HG03025 (cell line): ENCODE measurements at regions not wholly inside any gene's neighbourhood (a gene's known extent, or its start where the extent isn't known, plus 50 kb on each side); places are given as distances from the start of the nearest gene placed in this dataset.

Experiments used
- ATAC-seq: cut with Tn5 transposase; IDR thresholded peaks from one replicate; pipeline ENCODE4 v1.9.1; 2021; ENCODE audit warnings: mild to moderate bottlenecking, moderate library complexity; ENCODE audit not compliant: unreplicated experiment, low FRiP score

GRCh38 chr10:21334891-21335696, 190.4 kb downstream of the SKIDA1 start:
- no peak for ATAC-seq

- ATAC-seq: no peak
Observed at GRCh38 chr10:21330628-21331020, 194.9 kb downstream of the SKIDA1 start.

- ATAC-seq: no peak
Observed at GRCh38 chr10:21329995-21330627, 195.4 kb downstream of the SKIDA1 start.

GRCh38 chr10:21327289-21327993, 198.0 kb downstream of the SKIDA1 start:
- ATAC-seq: no peak

- no peak for ATAC-seq
Observed at GRCh38 chr10:21326594-21327288, 198.7 kb downstream of the SKIDA1 start.

GRCh38 chr10:21318540-21319167, 206.8 kb downstream of the SKIDA1 start:
- ATAC-seq: no peak

- ATAC-seq: no peak
Observed at GRCh38 chr10:21317902-21318301, 207.6 kb downstream of the SKIDA1 start.

- ATAC-seq: no peak
Observed at GRCh38 chr10:21315645-21316220, 209.7 kb downstream of the SKIDA1 start.

GRCh38 chr10:21314906-21315644, 210.4 kb downstream of the SKIDA1 start:
- no peak for ATAC-seq

- no peak for ATAC-seq
Observed at GRCh38 chr10:21314111-21314626, 211.3 kb downstream of the SKIDA1 start.

- no peak for ATAC-seq
Observed at GRCh38 chr10:21313691-21314090, 211.8 kb downstream of the SKIDA1 start.

GRCh38 chr10:21311426-21311825, 214.1 kb downstream of the SKIDA1 start:
- no peak for ATAC-seq

- ATAC-seq: no peak
Observed at GRCh38 chr10:21309427-21309826, 216.1 kb downstream of the SKIDA1 start.

- ATAC-seq: no peak
Observed at GRCh38 chr10:21308946-21309345, 216.5 kb downstream of the SKIDA1 start.

GRCh38 chr10:21308018-21308417, 217.5 kb downstream of the SKIDA1 start:
- ATAC-seq: no peak

GRCh38 chr10:21304608-21305007, 220.9 kb downstream of the SKIDA1 start:
- ATAC-seq: no peak

- no peak for ATAC-seq
Observed at GRCh38 chr10:21304198-21304597, 221.3 kb downstream of the SKIDA1 start.

- ATAC-seq: no peak
Observed at GRCh38 chr10:21300551-21300950, 224.9 kb downstream of the SKIDA1 start.

- no peak for ATAC-seq
Observed at GRCh38 chr10:21299330-21299729, 226.2 kb downstream of the SKIDA1 start.
